Keratinocyte (primary cell): ENCODE measurements at regions not wholly inside any gene's neighbourhood (a gene's known extent, or its start where the extent isn't known, plus 50 kb on each side); places are given as distances from the start of the nearest gene placed in this dataset.

Experiments used
- CTCF ChIP-seq, 3 experiments: IDR thresholded peaks in 1 of 3; conservative IDR thresholded peaks in 1 of 3; optimal IDR thresholded peaks in 1 of 3; 2 replicates in 2 of 3; 3 replicates in 1 of 3; pipeline versions ENCODE3 to v1.5.1; 2011; ENCODE audit warnings: low read length in 3 of 3, mild to moderate bottlenecking in 3 of 3, moderate library complexity in 2 of 3, control low read depth in 1 of 3, inconsistent platforms in 1 of 3; ENCODE audit not compliant: insufficient read depth in 2 of 3; ENCODE audit errors: extremely low read depth in 1 of 3
- EZH2 ChIP-seq: IDR thresholded peaks from one replicate; pipeline ENCODE4 v1.6.1; 2012; ENCODE audit warnings: inconsistent platforms, mild to moderate bottlenecking, low read length, moderate library complexity

- TF ChIP-seq CTCF (optimal IDR thresholded peaks at IDR 0.05 in 1 of 3, IDR thresholded peaks at IDR 0.05 in 1 of 3, conservative IDR thresholded peaks at IDR 0.05 in 1 of 3; ENCODE audit: extremely low read depth in 1 of 3, insufficient read depth in 2 of 3, low read length in 3 of 3) = no peak
- no peak for TF ChIP-seq EZH2
Measured at GRCh38 chr2:180115675-180116074, 108.6 kb upstream of the CWC22 start.
